ENCODE measurements at regions not wholly inside any gene's neighbourhood (a gene's known extent, or its start where the extent isn't known, plus 50 kb on each side); places are given as distances from the start of the nearest gene placed in this dataset.

GRCh38 chr21:15195768-15196167, 131.0 kb upstream of the NRIP1 start:
- no peak for FAIRE-seq
- TF ChIP-seq, protein P1, sequence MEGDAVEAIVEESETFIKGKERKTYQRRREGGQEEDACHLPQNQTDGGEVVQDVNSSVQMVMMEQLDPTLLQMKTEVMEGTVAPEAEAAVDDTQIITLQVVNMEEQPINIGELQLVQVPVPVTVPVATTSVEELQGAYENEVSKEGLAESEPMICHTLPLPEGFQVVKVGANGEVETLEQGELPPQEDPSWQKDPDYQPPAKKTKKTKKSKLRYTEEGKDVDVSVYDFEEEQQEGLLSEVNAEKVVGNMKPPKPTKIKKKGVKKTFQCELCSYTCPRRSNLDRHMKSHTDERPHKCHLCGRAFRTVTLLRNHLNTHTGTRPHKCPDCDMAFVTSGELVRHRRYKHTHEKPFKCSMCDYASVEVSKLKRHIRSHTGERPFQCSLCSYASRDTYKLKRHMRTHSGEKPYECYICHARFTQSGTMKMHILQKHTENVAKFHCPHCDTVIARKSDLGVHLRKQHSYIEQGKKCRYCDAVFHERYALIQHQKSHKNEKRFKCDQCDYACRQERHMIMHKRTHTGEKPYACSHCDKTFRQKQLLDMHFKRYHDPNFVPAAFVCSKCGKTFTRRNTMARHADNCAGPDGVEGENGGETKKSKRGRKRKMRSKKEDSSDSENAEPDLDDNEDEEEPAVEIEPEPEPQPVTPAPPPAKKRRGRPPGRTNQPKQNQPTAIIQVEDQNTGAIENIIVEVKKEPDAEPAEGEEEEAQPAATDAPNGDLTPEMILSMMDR (IDR thresholded peaks at IDR 0.05; ENCODE audit: borderline replicate concordance, extremely low read depth, insufficient read depth), result no peak

DNA sequence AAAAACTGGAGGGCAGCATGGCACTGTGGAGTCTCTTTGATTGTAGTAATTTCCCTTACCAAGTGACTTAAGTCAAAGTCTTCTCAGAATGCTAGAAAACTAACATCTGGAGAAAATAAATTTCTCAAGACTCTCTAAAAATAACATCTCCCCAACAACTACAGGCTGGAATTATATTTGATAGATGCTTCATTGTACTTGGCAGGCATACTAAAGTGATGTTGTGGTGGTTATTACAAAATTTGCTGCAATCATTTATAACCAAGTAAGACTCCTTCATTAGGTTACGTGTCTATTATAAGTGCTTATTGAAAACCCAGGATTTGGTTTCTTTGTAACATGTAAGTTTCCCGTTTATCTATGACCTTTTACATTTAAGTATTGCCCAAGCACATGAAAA, 132.9 kb upstream of the NRIP1 start:
- Histone ChIP-seq H3K9me3 (ENCODE audit: control insufficient read depth in 2 of 3, insufficient read depth in 1 of 3, low read length in 3 of 3) (no peaks in the 10 kb centered on the region), H3K9ac (ENCODE audit: low read length in 3 of 3) (no peak overlapping the region), H3K4me1 (ENCODE audit: control insufficient read depth in 2 of 3, insufficient read depth in 2 of 3, low read depth in 1 of 3, low read length in 3 of 3) (no peaks in the 10 kb centered on the region), H3K27me3 (ENCODE audit: control insufficient read depth, insufficient read depth, low read length) (no peaks in the 10 kb centered on the region), H3K36me3 (ENCODE audit: control insufficient read depth in 2 of 3, insufficient read depth in 3 of 3, low read length in 3 of 3) (no peaks in the 10 kb centered on the region), H3K27ac (ENCODE audit: low read depth in 2 of 2, low read length in 2 of 2) (no peak overlapping the region), H3K4me3 (ENCODE audit: low read length in 3 of 3) (no peak overlapping the region)
- intact Hi-C loops (cut with DNase I), result no loop called here
- DNase-seq (no peak), FAIRE-seq (no peak)
- TF ChIP-seq, protein P1 (IDR thresholded peaks at IDR 0.05; ENCODE audit: borderline replicate concordance, extremely low read depth, insufficient read depth), result no peak

More at GRCh38 chr21:15195768-15196167, 131.0 kb upstream of the NRIP1 start:
- intact Hi-C loops (cut with DNase I), result no loop called here
- Histone ChIP-seq H3K9ac (ENCODE audit: low read length in 3 of 3) (no peak overlapping the region), H3K4me3 (ENCODE audit: low read length in 3 of 3) (no peak overlapping the region), H3K9me3 (ENCODE audit: control insufficient read depth in 2 of 3, insufficient read depth in 1 of 3, low read length in 3 of 3) (no peaks in the 10 kb centered on the region), H3K36me3 (ENCODE audit: control insufficient read depth in 2 of 3, insufficient read depth in 3 of 3, low read length in 3 of 3) (no peaks in the 10 kb centered on the region), H3K4me1 (ENCODE audit: control insufficient read depth in 2 of 3, insufficient read depth in 2 of 3, low read depth in 1 of 3, low read length in 3 of 3) (no peaks in the 10 kb centered on the region), H3K27me3 (ENCODE audit: control insufficient read depth, insufficient read depth, low read length) (no peaks in the 10 kb centered on the region), H3K27ac (ENCODE audit: low read depth in 2 of 2, low read length in 2 of 2) (no peak overlapping the region)
- no peak for DNase-seq

- Histone ChIP-seq H3K4me3 (ENCODE audit: low read length in 3 of 3) (no peak overlapping the region), H3K36me3 (ENCODE audit: control insufficient read depth in 2 of 3, insufficient read depth in 3 of 3, low read length in 3 of 3) (no peaks in the 10 kb centered on the region), H3K27ac (ENCODE audit: low read depth in 2 of 2, low read length in 2 of 2) (no peak overlapping the region), H3K27me3 (ENCODE audit: control insufficient read depth, insufficient read depth, low read length) (no peaks in the 10 kb centered on the region), H3K4me1 (ENCODE audit: control insufficient read depth in 2 of 3, insufficient read depth in 2 of 3, low read depth in 1 of 3, low read length in 3 of 3) (peaks cover 0 to 10% (median 5%) of the 10 kb centered on the region in 3 donors), H3K9ac (ENCODE audit: low read length in 3 of 3) (no peak overlapping the region), H3K9me3 (ENCODE audit: control insufficient read depth in 2 of 3, insufficient read depth in 1 of 3, low read length in 3 of 3) (no peaks in the 10 kb centered on the region)
- DNase-seq (no peak), FAIRE-seq (no peak)
- TF ChIP-seq, protein P1 (IDR thresholded peaks at IDR 0.05; ENCODE audit: borderline replicate concordance, extremely low read depth, insufficient read depth), result no peak
- intact Hi-C loops (cut with DNase I), result no loop called here
Measured at GRCh38 chr21:15199414-15200383, 134.9 kb upstream of the NRIP1 start.

All from kidney (tissue), 13 donors.